ENCODE measurements at regions not wholly inside any gene's neighbourhood (a gene's known extent, or its start where the extent isn't known, plus 50 kb on each side); places are given as distances from the start of the nearest gene placed in this dataset.

DNA sequence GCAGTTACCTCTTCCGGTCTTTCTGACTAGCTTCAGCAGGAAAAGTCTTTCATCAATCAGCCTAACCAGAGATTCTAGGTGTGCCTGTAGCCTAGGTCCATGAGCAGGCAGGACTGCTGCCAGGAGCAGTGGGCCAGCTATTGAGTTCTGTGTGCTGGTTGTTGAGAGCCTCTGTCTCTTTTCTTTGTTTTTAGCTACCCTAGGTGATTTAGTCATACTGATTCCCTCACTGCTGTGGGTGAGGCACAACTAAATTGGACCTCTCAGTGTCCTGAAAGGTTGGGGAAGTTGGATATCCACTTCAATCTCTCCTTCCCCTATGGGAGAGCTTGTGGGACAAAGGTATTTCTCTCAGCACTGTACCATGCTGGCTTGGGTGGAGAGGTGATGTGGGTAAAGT lies 354.9 kb downstream of the GPAT3 start:
- TF ChIP-seq, protein P1, sequence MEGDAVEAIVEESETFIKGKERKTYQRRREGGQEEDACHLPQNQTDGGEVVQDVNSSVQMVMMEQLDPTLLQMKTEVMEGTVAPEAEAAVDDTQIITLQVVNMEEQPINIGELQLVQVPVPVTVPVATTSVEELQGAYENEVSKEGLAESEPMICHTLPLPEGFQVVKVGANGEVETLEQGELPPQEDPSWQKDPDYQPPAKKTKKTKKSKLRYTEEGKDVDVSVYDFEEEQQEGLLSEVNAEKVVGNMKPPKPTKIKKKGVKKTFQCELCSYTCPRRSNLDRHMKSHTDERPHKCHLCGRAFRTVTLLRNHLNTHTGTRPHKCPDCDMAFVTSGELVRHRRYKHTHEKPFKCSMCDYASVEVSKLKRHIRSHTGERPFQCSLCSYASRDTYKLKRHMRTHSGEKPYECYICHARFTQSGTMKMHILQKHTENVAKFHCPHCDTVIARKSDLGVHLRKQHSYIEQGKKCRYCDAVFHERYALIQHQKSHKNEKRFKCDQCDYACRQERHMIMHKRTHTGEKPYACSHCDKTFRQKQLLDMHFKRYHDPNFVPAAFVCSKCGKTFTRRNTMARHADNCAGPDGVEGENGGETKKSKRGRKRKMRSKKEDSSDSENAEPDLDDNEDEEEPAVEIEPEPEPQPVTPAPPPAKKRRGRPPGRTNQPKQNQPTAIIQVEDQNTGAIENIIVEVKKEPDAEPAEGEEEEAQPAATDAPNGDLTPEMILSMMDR (IDR thresholded peaks at IDR 0.05) = no peak
- no peak for TF ChIP-seq POLR2A (IDR thresholded peaks at IDR 0.05)
